GM10266 (cell line): ENCODE measurements at regions not wholly inside any gene's neighbourhood (a gene's known extent, or its start where the extent isn't known, plus 50 kb on each side); places are given as distances from the start of the nearest gene placed in this dataset.
"Not testable (repeated sequence)": the region's sequence is repeated elsewhere in the genome, so short reads cannot be mapped to it uniquely, and the experiment has no call there.

Experiments
- DNase-seq: peaks from one replicate; pipeline ENCODE4 v3.0.0; 2012; ENCODE audit errors: extremely low spot score
- CTCF ChIP-seq: IDR thresholded peaks from 2 replicates; pipeline ENCODE4 v1.5.1; 2012; ENCODE audit warnings: mild to moderate bottlenecking, low read depth; ENCODE audit not compliant: control insufficient read depth, insufficient read depth; ENCODE audit errors: missing control alignments

- no peak for TF ChIP-seq CTCF
- DNase-seq = no peak
These were observed 1445.9 kb downstream of the PCDH9 start for GRCh38 chr13:65784088-65784816.

DNA sequence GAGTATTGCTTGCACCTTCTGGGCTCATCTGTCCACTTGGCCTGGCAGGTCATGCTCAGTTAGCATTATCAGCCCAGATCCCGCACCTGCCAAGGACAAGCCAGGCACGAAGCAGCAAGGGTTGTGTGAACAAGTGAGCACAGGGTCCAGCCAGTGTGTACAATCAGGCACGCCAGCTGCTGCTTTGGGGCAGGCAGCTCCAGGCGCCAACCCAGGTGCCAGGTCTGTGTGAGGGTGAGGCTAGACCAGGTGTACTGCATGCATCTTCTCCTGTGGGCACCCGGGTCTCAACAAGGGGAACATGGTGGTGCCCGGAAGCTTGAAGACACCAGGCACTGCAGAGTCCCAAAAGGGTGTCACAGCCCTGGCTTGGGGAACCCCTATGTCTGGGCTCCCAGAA, 1446.8 kb downstream of the PCDH9 start:
- no peak for DNase-seq
- TF ChIP-seq CTCF = no peak

DNA sequence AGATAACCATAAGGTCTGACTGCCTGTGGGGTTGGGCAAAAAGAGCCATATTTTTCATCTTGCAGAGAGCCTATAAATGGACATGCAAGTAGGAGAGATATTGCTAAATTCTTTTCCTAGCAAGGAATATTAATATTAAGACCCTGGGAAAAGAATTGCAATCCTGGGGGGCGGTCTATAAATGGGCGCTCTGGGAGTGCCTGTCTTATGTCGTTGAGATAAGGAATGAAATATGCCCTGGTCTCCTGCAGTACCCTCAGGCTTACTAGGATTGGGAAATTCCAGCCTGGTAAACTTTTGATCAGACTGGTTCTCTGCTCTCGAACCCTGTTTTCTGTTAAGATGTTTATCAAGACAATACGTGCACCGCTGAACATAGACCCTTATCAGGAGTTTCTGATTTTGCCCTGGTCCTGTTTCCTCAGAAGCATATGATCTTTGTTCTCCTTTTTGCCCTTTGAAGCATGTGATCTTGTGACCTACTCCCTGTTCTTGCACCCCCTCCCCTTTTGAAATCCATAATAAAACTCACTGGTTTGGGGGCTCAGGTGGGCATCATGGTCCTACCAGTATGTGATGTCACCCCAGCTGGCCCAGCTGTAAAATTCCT, 1458.3 kb downstream of the PCDH9 start:
- not testable (repeated sequence) for DNase-seq

DNA sequence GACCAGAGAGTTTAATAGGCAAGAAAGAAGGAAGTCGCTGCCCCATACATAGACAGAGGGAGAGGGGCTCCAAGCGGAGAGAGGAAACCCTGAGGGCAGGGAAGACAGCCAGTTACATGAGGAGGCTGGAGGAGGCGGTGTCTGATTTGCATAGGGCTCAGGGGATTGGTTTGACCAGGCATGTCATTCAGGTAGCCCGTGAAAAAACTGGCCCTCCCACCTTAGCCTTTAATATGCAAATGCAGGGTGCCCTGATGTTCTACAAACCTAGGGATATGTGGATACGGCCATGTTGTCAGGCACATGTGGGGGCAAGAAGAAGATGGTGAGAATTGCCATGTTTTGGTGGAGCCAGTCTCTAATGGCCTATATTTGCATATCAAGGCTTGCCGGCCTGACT, 1461.6 kb downstream of the PCDH9 start:
- TF ChIP-seq CTCF = no peak
- no peak for DNase-seq

GRCh38 chr13:65763811-65764210, 1466.3 kb downstream of the PCDH9 start:
- no peak for TF ChIP-seq CTCF
- no peak for DNase-seq

DNA sequence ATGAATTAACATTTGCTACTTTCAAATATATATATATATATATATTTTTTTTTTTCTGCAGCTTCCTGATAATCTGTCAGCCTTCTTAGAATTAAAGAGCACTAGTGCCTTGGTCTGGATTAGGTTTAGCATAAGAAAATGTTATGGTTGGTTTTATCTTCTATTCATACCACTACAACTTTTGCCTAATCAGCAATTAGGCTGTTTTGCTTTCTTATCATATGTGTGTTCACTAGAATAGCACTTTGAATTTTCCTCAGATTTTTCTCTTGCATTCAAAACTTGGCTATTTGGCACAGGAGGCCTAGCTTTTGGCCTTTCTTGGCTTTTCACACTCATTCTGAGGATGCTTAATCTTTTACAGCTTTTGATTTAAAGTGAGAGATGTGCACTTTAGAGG, 1468.1 kb downstream of the PCDH9 start:
- DNase-seq = no peak
- no peak for TF ChIP-seq CTCF

GRCh38 chr13:65756071-65756671, 1474.0 kb downstream of the PCDH9 start:
- DNase-seq = no peak
- no peak for TF ChIP-seq CTCF

DNA sequence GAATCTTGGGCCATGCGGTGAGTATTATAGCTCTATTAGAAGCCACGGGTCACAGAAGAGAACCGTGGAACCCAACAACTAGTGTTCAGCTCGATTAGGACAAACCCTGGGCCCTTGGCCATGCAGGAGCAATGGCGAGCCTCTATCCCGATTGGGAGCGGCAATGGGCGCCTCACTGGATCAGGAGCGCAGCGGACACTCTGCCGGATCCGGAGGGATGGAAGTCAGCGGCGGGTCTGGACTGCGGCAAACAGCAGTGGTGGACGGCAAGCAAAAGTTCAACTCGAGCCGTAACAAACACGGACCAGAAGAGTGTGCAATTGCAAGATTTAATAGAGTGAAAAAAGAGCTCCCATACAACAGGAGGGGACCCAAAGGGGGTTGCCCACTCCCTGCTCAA, 1481.9 kb downstream of the PCDH9 start:
- no peak for DNase-seq
- TF ChIP-seq CTCF = no peak
